ENCODE measurements at regions not wholly inside any gene's neighbourhood (a gene's known extent, or its start where the extent isn't known, plus 50 kb on each side); places are given as distances from the start of the nearest gene placed in this dataset.

GRCh38 chr4:33045334-33045733 is 2325.2 kb downstream of the PCDH7 start:
- no peak overlapping the region for H3K4me3 ChIP-seq (replicated peaks; ENCODE audit: low read depth, low read length)
- DNase-seq (ENCODE audit: extremely low read depth, low read depth), result no peak
- TF ChIP-seq CTCF (IDR thresholded peaks at IDR 0.05; ENCODE audit: low read depth, low read length, missing control alignments), result no peak

- no peak overlapping the region for H3K4me3 ChIP-seq (replicated peaks; ENCODE audit: low read depth, low read length)
- no peak for TF ChIP-seq CTCF (IDR thresholded peaks at IDR 0.05; ENCODE audit: low read depth, low read length, missing control alignments)
- DNase-seq (ENCODE audit: extremely low read depth, low read depth), result no peak
Measured at GRCh38 chr4:33052241-33052640, 2332.1 kb downstream of the PCDH7 start.

GRCh38 chr4:33054161-33054560 is 2334.0 kb downstream of the PCDH7 start:
- TF ChIP-seq CTCF (IDR thresholded peaks at IDR 0.05; ENCODE audit: low read depth, low read length, missing control alignments), result no peak
- no peak for DNase-seq (ENCODE audit: extremely low read depth, low read depth)
- no peak overlapping the region for H3K4me3 ChIP-seq (replicated peaks; ENCODE audit: low read depth, low read length)

- H3K4me3 ChIP-seq (replicated peaks; ENCODE audit: low read depth, low read length), result no peak overlapping the region
- TF ChIP-seq CTCF (IDR thresholded peaks at IDR 0.05; ENCODE audit: low read depth, low read length, missing control alignments), result no peak
- DNase-seq (ENCODE audit: extremely low read depth, low read depth), result no peak
Measured at GRCh38 chr4:33054656-33055196, 2334.6 kb downstream of the PCDH7 start.

- H3K4me3 ChIP-seq (replicated peaks; ENCODE audit: low read depth, low read length), result no peak overlapping the region
- DNase-seq (ENCODE audit: extremely low read depth, low read depth), result no peak
- no peak for TF ChIP-seq CTCF (IDR thresholded peaks at IDR 0.05; ENCODE audit: low read depth, low read length, missing control alignments)
Measured at GRCh38 chr4:33057736-33058135, 2337.6 kb downstream of the PCDH7 start.

GRCh38 chr4:33058998-33059397 is 2338.8 kb downstream of the PCDH7 start:
- no peak for DNase-seq (ENCODE audit: extremely low read depth, low read depth)
- TF ChIP-seq CTCF (IDR thresholded peaks at IDR 0.05; ENCODE audit: low read depth, low read length, missing control alignments), result no peak
- H3K4me3 ChIP-seq (replicated peaks; ENCODE audit: low read depth, low read length), result no peak overlapping the region

All from HFF-Myc (cell line).